Stimulated activated CD4-positive, alpha-beta T cell treated with anti-CD3 and anti-CD28 coated beads, Interleukin-4, amount 100 ng/mL, for 48 hours (primary cell): ENCODE measurements at regions not wholly inside any gene's neighbourhood (a gene's known extent, or its start where the extent isn't known, plus 50 kb on each side); places are given as distances from the start of the nearest gene placed in this dataset.

Source experiments
- DNase-seq, 2 donors: peaks; one replicate each; pipeline ENCODE4 v3.0.0-alpha.2; 2020; ENCODE audit warnings: low read depth in 2 of 2

DNA sequence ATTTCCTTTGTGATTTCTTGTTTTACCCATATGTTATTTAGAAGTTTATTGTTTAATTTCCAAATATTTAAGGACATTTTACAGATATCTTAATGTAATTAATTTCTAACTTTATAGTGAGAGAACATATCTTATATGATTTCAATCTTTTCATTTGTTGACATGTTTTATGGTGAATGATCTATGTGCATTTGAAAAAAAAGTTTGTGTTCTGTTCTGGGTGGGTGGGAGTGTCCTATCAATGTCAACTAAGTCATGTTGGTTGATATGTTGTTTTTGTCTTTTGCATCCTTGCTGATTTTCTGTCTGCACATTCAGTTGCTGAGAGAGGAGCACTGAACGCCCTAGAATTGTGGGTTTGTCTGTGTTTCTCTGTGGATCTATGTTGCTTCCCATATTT lies 50.3 kb upstream of the CBFA2T3 start:
- DNase-seq = no peak

- peak; percentile 17 to 32 for DNase-seq
Observed at GRCh38 chr16:89031715-89032659, 55.0 kb upstream of the CBFA2T3 start.

- no peak for DNase-seq
Observed at GRCh38 chr16:89033304-89033703, 56.3 kb upstream of the CBFA2T3 start.

GRCh38 chr16:89033796-89034572 lies 57.0 kb upstream of the CBFA2T3 start:
- no peak for DNase-seq

- no peak for DNase-seq
Observed at GRCh38 chr16:89034573-89034961, 57.6 kb upstream of the CBFA2T3 start.

DNA sequence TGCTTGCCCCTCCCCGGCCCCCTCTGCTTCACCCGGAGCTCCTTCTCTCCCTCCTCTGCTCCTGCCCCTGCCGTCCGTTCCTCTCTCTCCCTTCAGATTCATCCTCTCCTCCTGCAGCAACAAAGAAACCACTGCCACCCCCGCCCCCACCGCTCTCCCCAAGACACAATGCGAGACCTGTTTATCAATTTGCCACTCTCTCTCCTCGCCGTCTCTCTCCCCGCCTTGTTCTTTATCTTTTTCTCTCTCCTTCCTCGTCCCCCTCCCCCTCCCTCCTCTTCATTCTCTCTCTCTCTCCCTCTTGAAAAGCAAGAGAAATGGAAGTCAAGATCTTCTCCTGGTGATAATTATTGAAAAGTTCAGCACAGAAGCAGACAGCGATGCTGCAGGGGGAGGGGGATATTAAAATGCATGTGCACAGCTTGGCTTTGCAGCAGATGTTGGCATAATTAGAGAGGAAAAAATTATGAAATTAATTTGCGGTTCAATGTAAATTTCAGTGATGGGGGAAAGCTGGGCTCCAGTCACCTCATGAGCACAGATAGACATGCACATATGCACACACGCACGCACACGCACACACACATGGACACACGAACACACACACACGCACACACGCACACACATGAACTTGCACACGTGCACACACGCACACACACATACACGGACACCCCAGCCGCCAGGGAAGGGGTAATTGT lies 58.1 kb upstream of the CBFA2T3 start:
- no peak for DNase-seq

DNA sequence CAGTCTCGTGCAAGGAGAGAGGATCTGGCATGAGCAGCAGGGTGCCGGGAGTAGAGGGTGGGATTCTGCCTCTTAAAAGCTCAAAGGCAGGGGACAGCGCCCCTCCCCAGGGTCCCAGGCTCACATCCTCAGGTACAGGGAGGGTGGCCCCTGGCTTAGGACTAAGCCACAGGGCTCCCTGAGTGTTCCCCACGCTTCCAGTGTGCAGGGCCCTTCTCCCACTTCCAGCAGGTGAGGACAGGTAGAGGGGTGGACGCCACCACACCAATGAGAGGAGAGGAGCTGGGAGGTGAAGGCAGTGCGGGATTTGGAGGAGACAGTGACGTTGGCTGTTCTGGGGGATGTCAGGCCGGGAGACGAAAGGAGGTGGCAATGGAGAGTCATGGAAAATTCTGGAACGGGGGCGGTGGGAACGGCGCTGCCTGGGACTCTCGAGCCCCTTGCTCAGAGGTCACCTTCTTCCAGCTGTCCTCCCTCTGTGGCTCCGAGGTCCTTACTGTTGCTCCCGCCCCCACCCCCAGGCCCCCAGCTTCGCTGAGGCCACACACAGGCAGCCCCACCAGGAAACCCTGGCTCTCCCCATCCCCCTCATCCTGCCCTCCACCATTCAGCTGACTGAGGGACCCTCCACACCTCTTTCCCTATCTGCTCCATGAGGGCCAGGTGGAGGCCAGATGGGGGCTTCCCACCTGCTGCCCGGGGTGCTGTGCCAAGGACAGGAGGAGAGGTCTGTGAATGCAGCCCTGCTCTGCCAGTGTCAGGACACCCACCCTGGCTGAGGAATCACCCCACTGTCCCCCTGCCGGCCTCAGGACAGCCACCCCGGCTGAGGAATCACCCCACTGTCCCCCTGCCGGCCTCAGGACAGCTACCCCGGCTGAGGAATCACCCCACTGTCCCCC lies 57.7 kb upstream of the ACSF3 start:
- DNase-seq = no peak

GRCh38 chr16:89036776-89037175 lies 56.9 kb upstream of the ACSF3 start:
- no peak for DNase-seq

- DNase-seq = peak in 1 of 2 donors; percentile 14
Observed at GRCh38 chr16:89037261-89038152, 56.1 kb upstream of the ACSF3 start.

- no peak for DNase-seq
Observed at GRCh38 chr16:89038221-89038721, 55.4 kb upstream of the ACSF3 start.

DNA sequence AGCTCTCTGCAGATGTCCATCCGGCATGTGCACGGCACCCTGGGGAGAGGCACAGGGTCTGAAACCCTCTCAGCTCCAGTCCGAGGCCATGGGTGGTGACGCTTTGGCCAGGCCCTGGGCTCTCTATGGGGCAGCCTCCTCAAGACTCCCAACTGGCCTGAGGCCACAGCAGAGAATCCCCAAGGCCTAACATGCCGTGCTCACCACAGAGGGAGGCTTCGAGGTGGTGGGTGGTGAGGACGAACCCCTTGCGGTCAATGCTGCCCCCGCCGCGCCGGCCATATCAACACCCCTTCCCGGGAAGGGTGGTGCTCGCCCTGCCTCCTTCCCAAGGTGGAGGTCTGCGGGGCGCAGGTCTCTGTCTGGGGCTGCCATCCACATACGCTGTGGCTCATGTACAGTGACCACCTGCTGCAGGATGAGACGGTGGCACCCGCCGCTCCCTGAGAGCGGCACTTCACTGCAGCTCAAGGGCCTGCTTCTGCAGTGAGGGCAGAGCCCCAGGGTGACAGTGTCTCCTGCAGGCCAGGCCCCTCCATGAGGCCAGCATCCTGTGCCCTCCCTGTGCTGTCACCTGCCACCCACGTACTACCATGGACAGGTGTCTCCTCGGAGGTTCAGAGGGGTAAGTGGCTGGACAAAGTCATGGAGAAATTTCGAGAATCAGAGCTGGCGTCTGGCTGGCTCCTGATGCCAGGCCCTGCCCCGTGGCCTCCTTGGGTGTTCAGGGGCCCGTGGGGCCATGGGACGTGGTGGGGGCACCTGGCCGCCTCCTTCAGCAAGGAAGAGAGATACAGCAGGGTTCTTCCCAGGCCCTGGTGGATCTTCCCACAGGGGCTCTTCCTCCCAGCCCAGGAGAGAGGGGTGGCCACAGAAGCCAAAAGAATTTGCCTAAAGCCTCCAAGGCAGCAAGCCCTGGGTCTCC lies 54.6 kb upstream of the ACSF3 start:
- no peak for DNase-seq

DNA sequence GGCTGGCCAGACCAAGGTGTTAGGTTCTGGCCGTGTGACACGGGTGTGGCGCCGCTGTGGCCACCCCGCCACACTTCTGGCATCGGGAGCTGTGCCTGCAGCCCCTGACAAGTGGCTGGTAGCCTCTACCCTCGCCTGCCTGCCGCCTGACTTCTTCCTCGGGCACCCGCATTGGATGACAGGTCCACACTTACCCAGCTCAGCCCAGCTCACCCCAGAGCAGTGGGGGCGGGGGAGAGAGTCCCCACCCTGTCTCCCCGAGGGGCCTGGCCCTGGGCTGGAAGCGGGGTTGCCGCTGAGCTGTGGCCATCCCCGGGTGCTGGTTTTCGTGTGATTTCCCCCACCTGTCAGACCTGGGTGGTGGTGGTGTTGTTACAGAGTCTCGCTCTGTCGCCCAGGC lies 53.9 kb upstream of the ACSF3 start:
- no peak for DNase-seq

DNA sequence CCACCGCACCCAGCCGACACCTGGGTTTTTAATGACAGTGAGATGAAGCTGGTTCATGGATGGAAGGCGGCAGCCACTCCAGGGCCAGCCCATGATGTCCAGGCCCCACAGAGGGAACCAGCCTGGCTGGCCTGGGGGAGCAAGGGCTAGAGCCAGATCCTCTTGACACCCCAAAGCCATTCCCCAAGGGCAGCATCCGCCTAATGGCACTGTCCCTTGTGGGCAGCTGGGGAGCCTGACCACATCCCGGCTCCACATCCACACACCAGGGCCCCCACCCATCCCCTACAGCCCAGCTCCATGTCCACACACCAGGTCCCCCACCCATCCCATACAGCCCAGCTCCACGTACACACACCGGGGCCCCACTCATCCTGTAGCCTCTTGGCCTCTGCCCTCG lies 53.3 kb upstream of the ACSF3 start:
- DNase-seq = no peak

- no peak for DNase-seq
Observed at GRCh38 chr16:89040861-89041570, 52.6 kb upstream of the ACSF3 start.

DNA sequence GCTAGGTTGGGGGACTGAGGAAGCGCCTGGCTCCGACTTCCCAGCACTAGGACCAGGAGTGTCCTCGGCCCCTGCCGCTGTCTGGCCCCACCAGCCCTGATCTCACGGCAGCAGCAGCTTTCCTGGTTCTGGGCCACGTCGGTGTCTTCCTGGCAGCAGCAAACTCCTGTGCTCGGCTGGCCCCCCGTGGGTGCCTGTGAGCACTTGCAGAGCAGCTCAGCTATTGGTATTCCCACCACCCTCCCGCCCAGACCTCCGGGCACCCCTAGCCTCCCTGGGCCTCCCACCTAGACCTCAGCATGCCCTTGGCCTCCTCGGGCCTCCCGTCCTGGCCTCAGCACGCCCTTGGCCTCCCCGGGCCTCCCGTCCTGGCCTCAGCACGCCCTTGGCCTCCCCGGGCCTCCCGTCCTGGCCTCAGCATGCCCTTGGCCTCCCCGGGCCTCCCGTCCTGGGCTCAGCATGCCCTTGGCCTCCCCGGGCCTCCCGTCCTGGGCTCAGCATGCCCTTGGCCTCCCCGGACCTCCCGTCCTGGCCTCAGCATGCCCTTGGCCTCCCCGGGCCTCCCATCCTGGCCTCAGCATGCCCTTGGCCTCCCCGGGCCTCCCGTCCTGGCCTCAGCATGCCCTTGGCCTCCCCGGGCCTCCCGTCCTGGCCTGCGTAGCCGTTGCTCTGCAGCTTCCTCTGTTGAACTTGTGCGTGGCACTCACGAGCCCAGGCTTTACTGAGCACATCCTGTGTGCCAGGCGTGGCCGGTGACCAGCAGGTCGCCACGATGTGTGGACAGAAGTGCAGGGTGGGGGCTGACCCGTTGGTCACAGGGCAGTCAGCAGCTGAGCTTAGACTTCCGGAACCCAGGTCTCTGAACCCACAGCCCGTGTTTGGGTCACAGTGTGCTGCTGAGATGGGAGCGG lies 51.8 kb upstream of the ACSF3 start:
- DNase-seq = no peak

- DNase-seq = no peak
Observed at GRCh38 chr16:89042711-89043551, 50.7 kb upstream of the ACSF3 start.
